HG03354 (cell line): ENCODE measurements at regions not wholly inside any gene's neighbourhood (a gene's known extent, or its start where the extent isn't known, plus 50 kb on each side); places are given as distances from the start of the nearest gene placed in this dataset.
A peak's percentile ranks its signal among the peaks of the same experiment; 100 is the strongest.
"Not testable (repeated sequence)": the region's sequence is repeated elsewhere in the genome, so short reads cannot be mapped to it uniquely, and the experiment has no call there.

Source experiments
- ATAC-seq: cut with Tn5 transposase; IDR thresholded peaks from one replicate; pipeline ENCODE4 v1.9.1; 2021; ENCODE audit warnings: mild to moderate bottlenecking; ENCODE audit not compliant: unreplicated experiment, poor library complexity, severe bottlenecking

- no peak for ATAC-seq
Measured at GRCh38 chr18:961644-962355, 57.1 kb downstream of the ADCYAP1 start.

DNA sequence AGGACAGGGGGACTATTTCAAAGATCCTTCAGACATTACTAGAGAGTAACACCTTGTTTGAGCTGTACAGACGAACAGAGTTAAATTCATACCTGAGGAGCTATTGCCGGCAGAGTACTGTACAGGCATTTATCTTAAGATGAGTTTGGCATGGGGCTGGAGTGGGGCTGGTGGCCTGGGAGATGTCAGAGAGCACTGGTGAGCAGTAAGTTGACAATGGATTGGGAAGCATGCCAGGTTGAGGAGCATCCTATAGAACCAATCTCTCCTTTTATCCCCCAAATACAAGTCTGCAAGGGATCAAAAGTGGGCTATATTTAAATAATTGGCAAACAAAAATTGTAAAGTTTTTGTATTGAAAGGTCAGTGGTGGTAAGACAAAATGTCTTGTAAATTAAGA is 58.6 kb downstream of the ADCYAP1 start:
- ATAC-seq = no peak

GRCh38 chr18:965921-966758 is 61.5 kb downstream of the ADCYAP1 start:
- ATAC-seq = no peak

DNA sequence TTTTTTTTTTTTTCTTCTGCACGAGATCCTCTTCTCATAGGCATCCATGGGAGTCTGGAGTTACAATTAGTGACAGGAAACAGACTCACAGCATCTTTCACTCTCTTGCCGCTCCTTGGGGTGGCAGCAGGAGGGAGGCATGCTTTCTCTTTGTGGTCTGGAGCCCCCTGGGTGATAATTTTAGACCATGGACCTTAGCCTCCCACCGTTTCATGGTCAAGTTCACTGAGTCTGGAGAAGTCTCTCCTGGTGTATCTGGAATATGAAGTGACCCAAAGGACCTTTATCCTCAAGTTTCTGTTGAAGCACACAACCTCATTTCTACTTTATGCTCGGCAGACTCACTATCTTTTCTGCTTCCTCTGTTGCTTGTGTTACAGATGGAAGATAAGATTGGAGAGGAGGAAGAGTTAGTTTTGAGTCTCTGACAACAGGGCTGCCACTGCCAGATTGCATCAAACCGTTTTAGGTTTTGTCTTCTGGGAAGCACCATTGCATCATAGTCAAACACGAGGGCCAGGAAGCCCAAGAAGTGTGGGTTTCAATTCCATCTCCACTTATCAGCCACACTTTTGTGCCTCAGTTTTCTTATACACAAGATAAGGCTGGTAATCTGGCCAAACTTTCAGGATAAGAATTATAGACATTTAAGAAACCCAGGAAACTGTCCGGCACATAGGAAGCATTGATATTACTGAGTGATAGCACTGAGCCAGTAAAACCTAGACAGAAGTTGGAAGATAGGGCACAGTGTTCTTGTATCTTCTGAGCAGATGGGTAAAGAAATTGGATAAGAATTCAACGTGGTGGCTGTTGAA is 62.3 kb downstream of the ADCYAP1 start:
- no peak for ATAC-seq

- not testable (repeated sequence) for ATAC-seq
Measured at GRCh38 chr18:968910-969309, 64.2 kb downstream of the ADCYAP1 start.

GRCh38 chr18:969311-969710 is 64.6 kb downstream of the ADCYAP1 start:
- not testable (repeated sequence) for ATAC-seq

DNA sequence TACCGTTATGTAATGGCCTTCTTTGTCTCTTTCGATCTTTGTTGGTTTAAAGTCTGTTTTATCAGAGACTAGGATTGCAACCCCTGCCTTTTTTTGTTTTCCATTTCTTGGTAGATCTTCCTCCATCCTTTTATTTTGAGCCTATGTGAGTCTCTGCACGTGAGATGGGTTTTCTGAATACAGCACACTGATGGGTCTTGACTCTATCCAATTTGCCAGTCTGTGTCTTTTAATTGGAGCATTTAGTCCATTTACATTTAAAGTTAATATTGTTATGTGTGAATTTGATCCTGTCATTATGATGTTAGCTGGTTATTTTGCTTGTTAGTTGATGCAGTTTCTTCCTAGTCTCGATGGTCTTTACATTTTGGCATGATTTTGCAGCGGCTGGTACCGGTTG is 69.9 kb downstream of the ADCYAP1 start:
- not testable (repeated sequence) for ATAC-seq

GRCh38 chr18:976393-977128 is 71.9 kb downstream of the ADCYAP1 start:
- not testable (repeated sequence) for ATAC-seq

- ATAC-seq = not testable (repeated sequence)
Measured at GRCh38 chr18:977327-977726, 72.7 kb downstream of the ADCYAP1 start.

GRCh38 chr18:977732-978131 is 73.1 kb downstream of the ADCYAP1 start:
- ATAC-seq = not testable (repeated sequence)

DNA sequence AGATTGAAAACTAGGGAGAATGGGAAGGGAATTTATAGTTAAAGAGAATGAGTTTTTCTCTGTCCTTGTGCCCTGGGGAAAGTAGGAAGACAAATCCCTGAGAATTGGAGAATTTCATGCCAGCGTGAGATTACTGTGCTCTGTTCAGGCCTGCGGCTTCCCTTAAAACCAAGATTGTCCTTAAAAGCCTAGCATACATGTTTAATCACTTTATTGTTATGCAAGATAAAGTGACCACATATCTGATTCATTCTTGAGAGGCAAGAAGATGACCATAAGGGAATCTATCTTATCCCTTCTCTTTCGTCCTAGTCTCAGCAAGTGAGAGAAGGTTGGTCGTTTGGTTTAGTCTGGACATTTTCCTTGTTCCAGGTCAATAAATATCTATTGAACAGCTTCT is 75.9 kb downstream of the ADCYAP1 start:
- no peak for ATAC-seq

- ATAC-seq = no peak
Measured at GRCh38 chr18:984004-984403, 79.3 kb downstream of the ADCYAP1 start.

- ATAC-seq = peak; percentile 47
Measured at GRCh38 chr18:985212-985661, 80.6 kb downstream of the ADCYAP1 start.

- ATAC-seq = no peak
Measured at GRCh38 chr18:986051-986450, 81.4 kb downstream of the ADCYAP1 start.

DNA sequence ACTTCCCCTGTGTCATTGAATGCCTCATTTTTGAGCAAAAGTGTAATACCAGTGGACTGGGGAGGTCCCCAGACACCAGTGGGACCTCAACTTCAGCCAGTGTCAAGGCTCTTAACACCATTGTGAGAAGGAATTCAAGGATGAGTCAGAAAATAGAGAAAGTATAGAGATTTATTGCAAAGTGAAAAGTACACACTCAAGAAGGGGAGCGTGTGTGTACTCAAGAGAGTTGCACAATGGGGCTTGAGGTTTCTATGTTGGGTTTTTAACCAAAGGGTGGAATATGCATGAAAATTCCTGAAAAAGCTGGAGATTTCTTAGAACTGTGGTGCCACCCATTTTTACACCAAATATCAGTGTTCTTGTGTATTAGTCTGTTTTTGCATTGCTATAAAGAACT is 81.9 kb downstream of the ADCYAP1 start:
- no peak for ATAC-seq

DNA sequence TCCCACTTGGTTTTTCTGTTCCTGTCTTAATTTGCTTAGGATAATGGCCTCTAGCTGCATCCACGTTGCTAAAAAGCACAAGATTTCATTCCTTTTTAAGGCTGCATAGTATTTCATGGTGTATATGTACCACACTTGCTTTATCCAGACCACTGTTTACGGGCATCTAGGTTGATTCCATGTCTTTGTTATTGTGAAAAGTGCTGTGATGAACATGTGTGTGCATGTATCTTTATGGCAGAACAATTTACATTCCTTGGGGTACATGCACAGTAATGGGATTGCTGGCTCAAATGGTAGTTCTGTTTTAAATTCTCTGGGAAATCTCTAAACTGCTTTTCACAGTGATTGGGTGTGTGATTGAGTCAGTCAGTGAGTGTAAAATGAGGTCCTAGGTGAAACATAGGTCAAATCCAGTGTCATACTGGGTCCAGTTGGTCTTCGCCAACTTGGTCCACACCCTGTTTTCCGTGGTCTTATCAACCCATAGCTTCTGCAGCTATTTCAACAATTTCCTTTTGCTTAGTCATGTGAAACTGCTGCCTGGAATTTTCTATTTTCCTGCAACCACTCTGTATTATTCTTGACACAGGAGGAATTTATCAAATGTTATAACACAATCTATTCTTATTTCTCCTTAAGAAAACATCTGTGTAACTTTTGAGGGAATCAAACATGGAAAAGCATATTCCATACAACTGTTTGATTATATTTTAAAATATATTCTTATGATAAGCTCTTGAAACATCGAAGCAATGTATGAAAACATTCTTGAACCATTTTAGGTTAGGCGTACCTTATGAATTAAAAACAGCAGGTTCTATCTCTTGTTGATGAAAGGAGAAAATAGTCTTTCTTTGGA is 82.9 kb downstream of the ADCYAP1 start:
- ATAC-seq = no peak

DNA sequence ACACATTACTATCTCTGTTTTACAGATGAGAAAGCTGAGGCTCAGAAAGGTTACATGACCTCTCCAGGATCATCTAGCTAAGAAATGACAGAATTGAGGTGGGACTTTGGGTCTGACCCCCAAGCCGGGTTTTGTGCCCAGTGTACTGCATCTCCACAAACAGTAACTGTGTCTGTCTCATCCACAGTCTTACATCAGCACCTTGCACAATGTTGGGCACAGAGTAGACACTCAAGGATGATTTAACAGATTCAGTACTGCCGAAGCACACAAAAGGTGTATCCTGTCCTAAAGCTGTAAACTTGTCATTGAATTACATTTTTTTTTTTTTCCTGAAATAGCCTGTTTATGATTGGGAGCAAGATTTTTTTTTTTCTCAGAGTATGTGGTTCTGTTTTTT is 84.8 kb downstream of the ADCYAP1 start:
- ATAC-seq = no peak

GRCh38 chr18:990197-990596 is 85.5 kb downstream of the ADCYAP1 start:
- ATAC-seq = no peak

DNA sequence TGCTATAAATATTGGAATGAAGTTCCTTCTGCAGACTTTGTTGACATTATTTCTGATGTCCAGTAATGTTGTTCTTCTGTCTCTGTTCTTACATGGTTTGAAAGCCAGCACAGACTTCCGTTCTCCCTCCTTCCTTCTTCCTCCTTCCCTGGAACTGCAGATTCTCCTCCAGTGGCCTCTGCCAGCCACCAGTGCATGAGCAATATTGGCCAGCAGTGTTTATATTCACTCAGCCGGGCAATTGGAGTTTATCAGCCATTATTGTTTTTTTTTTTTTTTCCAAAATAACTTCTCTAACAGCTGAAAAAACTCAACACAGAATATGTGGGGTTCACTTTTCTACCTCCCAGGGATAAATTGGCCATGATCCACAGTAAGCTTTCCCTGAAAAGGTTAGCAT is 86.8 kb downstream of the ADCYAP1 start:
- no peak for ATAC-seq
